Loucy (cell line): ENCODE measurements at regions not wholly inside any gene's neighbourhood (a gene's known extent, or its start where the extent isn't known, plus 50 kb on each side); places are given as distances from the start of the nearest gene placed in this dataset.
"Not testable (repeated sequence)": the region's sequence is repeated elsewhere in the genome, so short reads cannot be mapped to it uniquely, and the experiment has no call there.

ENCODE experiments used
- EZH2phosphoT487 ChIP-seq: fragments of 200-600 bp; IDR thresholded peaks from 2 replicates; pipeline ENCODE4 v1.6.1; 2018; ENCODE audit warnings: antibody characterized with exemption, mild to moderate bottlenecking, moderate library complexity, borderline replicate concordance
- TF ChIP-seq, protein P1 (sequence below): fragments of 200-600 bp; sonication (generic); conservative IDR thresholded peaks from 2 replicates; pipeline ENCODE4 v1.5.1; 2014; ENCODE audit warnings: mild to moderate bottlenecking, antibody characterized with exemption, low read length

DNA sequence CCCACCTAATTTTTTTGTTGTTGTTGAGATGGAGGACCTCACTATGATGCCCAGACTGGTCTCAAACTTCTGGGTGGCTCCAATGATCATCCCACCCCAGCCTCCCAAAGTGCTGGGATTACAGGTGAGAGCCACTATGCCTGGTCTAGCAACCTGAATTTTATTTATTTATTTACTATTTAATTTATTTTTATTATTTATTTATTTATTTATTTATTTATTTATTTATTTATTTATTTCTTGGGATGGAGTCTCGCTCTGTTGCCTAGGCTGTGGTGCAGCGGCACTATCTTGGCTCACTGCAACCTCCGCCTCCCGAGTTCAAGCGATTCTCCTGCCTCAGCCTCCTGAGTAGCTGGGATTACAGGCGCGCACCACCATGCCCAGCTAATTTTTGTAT lies 69.0 kb upstream of the LARGE1 start:
- TF ChIP-seq, protein P1, sequence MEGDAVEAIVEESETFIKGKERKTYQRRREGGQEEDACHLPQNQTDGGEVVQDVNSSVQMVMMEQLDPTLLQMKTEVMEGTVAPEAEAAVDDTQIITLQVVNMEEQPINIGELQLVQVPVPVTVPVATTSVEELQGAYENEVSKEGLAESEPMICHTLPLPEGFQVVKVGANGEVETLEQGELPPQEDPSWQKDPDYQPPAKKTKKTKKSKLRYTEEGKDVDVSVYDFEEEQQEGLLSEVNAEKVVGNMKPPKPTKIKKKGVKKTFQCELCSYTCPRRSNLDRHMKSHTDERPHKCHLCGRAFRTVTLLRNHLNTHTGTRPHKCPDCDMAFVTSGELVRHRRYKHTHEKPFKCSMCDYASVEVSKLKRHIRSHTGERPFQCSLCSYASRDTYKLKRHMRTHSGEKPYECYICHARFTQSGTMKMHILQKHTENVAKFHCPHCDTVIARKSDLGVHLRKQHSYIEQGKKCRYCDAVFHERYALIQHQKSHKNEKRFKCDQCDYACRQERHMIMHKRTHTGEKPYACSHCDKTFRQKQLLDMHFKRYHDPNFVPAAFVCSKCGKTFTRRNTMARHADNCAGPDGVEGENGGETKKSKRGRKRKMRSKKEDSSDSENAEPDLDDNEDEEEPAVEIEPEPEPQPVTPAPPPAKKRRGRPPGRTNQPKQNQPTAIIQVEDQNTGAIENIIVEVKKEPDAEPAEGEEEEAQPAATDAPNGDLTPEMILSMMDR, result not testable (repeated sequence)
- not testable (repeated sequence) for TF ChIP-seq EZH2phosphoT487
